ENCODE measurements at regions not wholly inside any gene's neighbourhood (a gene's known extent, or its start where the extent isn't known, plus 50 kb on each side); places are given as distances from the start of the nearest gene placed in this dataset.

GRCh38 chr2:107621186-107622165 is 205.2 kb upstream of the RGPD4 start:
- H3K27ac Mint-ChIP-seq: no peak overlapping the region
- no peaks in the 10 kb centered on the region for H3K36me3 Mint-ChIP-seq
- H3K9me3 Mint-ChIP-seq (ENCODE audit: low read depth): peaks cover 4% of the 10 kb centered on the region
- ATAC-seq: no peak
- no peaks in the 10 kb centered on the region for H3K27me3 Mint-ChIP-seq
- H3K4me1 Mint-ChIP-seq: no peaks in the 10 kb centered on the region
- CTCF ChIA-PET: no interaction called here
- no peak overlapping the region for H3K4me3 Mint-ChIP-seq
- DNase-seq: no peak

GRCh38 chr2:107622741-107623310 is 203.9 kb upstream of the RGPD4 start:
- Mint-ChIP-seq H3K27ac (no peak overlapping the region), H3K36me3 (no peaks in the 10 kb centered on the region), H3K4me1 (no peaks in the 10 kb centered on the region), H3K9me3 (ENCODE audit: low read depth) (peaks cover 9% of the 10 kb centered on the region), H3K27me3 (no peaks in the 10 kb centered on the region), H3K4me3 (no peak overlapping the region)
- CTCF ChIA-PET: no interaction called here
- DNase-seq (no peak), ATAC-seq (no peak)

GRCh38 chr2:107625982-107626381 is 200.7 kb upstream of the RGPD4 start:
- no peak overlapping the region for H3K27ac Mint-ChIP-seq
- DNase-seq (no peak), ATAC-seq (no peak)

GRCh38 chr2:107627164-107627563 is 199.5 kb upstream of the RGPD4 start:
- peaks cover 5% of the 10 kb centered on the region for H3K9me3 Mint-ChIP-seq (ENCODE audit: low read depth)
- no peaks in the 10 kb centered on the region for H3K27me3 Mint-ChIP-seq

More at GRCh38 chr2:107625982-107626381, 200.7 kb upstream of the RGPD4 start:
- Mint-ChIP-seq H3K4me1 (no peaks in the 10 kb centered on the region), H3K27me3 (no peaks in the 10 kb centered on the region), H3K36me3 (no peaks in the 10 kb centered on the region), H3K9me3 (ENCODE audit: low read depth) (peaks cover 5% of the 10 kb centered on the region), H3K4me3 (no peak overlapping the region)
- CTCF ChIA-PET: no interaction called here

GRCh38 chr2:107627926-107628325 is 198.8 kb upstream of the RGPD4 start:
- Mint-ChIP-seq H3K36me3 (no peaks in the 10 kb centered on the region), H3K27me3 (no peaks in the 10 kb centered on the region), H3K4me3 (no peak overlapping the region), H3K4me1 (no peaks in the 10 kb centered on the region), H3K9me3 (ENCODE audit: low read depth) (peaks cover 5% of the 10 kb centered on the region), H3K27ac (no peak overlapping the region)
- ATAC-seq (no peak), DNase-seq (no peak)
- CTCF ChIA-PET: no interaction called here

More at GRCh38 chr2:107627164-107627563, 199.5 kb upstream of the RGPD4 start:
- Mint-ChIP-seq H3K4me1 (no peaks in the 10 kb centered on the region), H3K4me3 (no peak overlapping the region), H3K36me3 (no peaks in the 10 kb centered on the region), H3K27ac (no peak overlapping the region)
- DNase-seq (no peak), ATAC-seq (no peak)
- CTCF ChIA-PET: no interaction called here

GRCh38 chr2:107633580-107634147 is 193.0 kb upstream of the RGPD4 start:
- Mint-ChIP-seq H3K36me3 (no peaks in the 10 kb centered on the region), H3K9me3 (ENCODE audit: low read depth) (peaks cover 5% of the 10 kb centered on the region), H3K4me3 (no peak overlapping the region), H3K27me3 (no peaks in the 10 kb centered on the region), H3K27ac (no peak overlapping the region), H3K4me1 (no peaks in the 10 kb centered on the region)
- ATAC-seq (no peak), DNase-seq (no peak)
- CTCF ChIA-PET: no interaction called here

GRCh38 chr2:107634172-107634571 is 192.5 kb upstream of the RGPD4 start:
- CTCF ChIA-PET: no interaction called here
- Mint-ChIP-seq H3K4me1 (no peaks in the 10 kb centered on the region), H3K36me3 (no peaks in the 10 kb centered on the region), H3K9me3 (ENCODE audit: low read depth) (peaks cover 5% of the 10 kb centered on the region), H3K4me3 (no peak overlapping the region), H3K27me3 (no peaks in the 10 kb centered on the region), H3K27ac (no peak overlapping the region)
- ATAC-seq (no peak), DNase-seq (no peak)

- Mint-ChIP-seq H3K27me3 (no peaks in the 10 kb centered on the region), H3K27ac (no peak overlapping the region), H3K36me3 (no peaks in the 10 kb centered on the region), H3K9me3 (ENCODE audit: low read depth) (peaks cover 5% of the 10 kb centered on the region), H3K4me3 (no peak overlapping the region), H3K4me1 (no peaks in the 10 kb centered on the region)
- DNase-seq: no peak
- CTCF ChIA-PET: no interaction called here
- ATAC-seq: no peak
Observed at GRCh38 chr2:107635883-107636282, 190.8 kb upstream of the RGPD4 start.

GRCh38 chr2:107645586-107645985 is 181.1 kb upstream of the RGPD4 start:
- H3K9me3 Mint-ChIP-seq (ENCODE audit: low read depth): peaks cover 2% of the 10 kb centered on the region
- H3K4me3 Mint-ChIP-seq: no peak overlapping the region
- H3K36me3 Mint-ChIP-seq: no peaks in the 10 kb centered on the region
- H3K4me1 Mint-ChIP-seq: no peaks in the 10 kb centered on the region
- ATAC-seq (no peak), DNase-seq (no peak)
- no peak overlapping the region for H3K27ac Mint-ChIP-seq
- H3K27me3 Mint-ChIP-seq: no peaks in the 10 kb centered on the region
- CTCF ChIA-PET: no interaction called here

GRCh38 chr2:107648781-107649404 is 177.8 kb upstream of the RGPD4 start:
- CTCF ChIA-PET: no interaction called here
- no peaks in the 10 kb centered on the region for H3K27me3 Mint-ChIP-seq
- DNase-seq (no peak), ATAC-seq (no peak)
- H3K36me3 Mint-ChIP-seq: no peaks in the 10 kb centered on the region
- no peak overlapping the region for H3K4me3 Mint-ChIP-seq
- H3K9me3 Mint-ChIP-seq (ENCODE audit: low read depth): peaks cover 4% of the 10 kb centered on the region
- no peaks in the 10 kb centered on the region for H3K4me1 Mint-ChIP-seq
- H3K27ac Mint-ChIP-seq: no peak overlapping the region

GRCh38 chr2:107657049-107657448 is 169.6 kb upstream of the RGPD4 start:
- DNase-seq (no peak), ATAC-seq (no peak)
- Mint-ChIP-seq H3K4me1 (no peaks in the 10 kb centered on the region), H3K36me3 (no peaks in the 10 kb centered on the region), H3K27ac (no peak overlapping the region), H3K4me3 (no peak overlapping the region), H3K27me3 (no peaks in the 10 kb centered on the region), H3K9me3 (ENCODE audit: low read depth) (peaks cover 2% of the 10 kb centered on the region)
- CTCF ChIA-PET: no interaction called here

GRCh38 chr2:107663632-107664031 is 163.1 kb upstream of the RGPD4 start:
- H3K4me3 Mint-ChIP-seq: no peak overlapping the region
- no peak overlapping the region for H3K27ac Mint-ChIP-seq
- no peaks in the 10 kb centered on the region for H3K9me3 Mint-ChIP-seq (ENCODE audit: low read depth)
- H3K36me3 Mint-ChIP-seq: no peaks in the 10 kb centered on the region
- CTCF ChIA-PET: no interaction called here
- H3K4me1 Mint-ChIP-seq: no peaks in the 10 kb centered on the region
- DNase-seq: no peak
- no peak for ATAC-seq
- H3K27me3 Mint-ChIP-seq: no peaks in the 10 kb centered on the region

- Mint-ChIP-seq H3K27me3 (no peaks in the 10 kb centered on the region), H3K36me3 (no peaks in the 10 kb centered on the region), H3K4me1 (no peaks in the 10 kb centered on the region), H3K27ac (no peak overlapping the region), H3K9me3 (ENCODE audit: low read depth) (peaks cover 5% of the 10 kb centered on the region), H3K4me3 (no peak overlapping the region)
- ATAC-seq (no peak), DNase-seq (no peak)
- CTCF ChIA-PET: no interaction called here
Observed at GRCh38 chr2:107669335-107669734, 157.4 kb upstream of the RGPD4 start.

- H3K9me3 Mint-ChIP-seq (ENCODE audit: low read depth): no peaks in the 10 kb centered on the region
- H3K36me3 Mint-ChIP-seq: no peaks in the 10 kb centered on the region
- no peaks in the 10 kb centered on the region for H3K4me1 Mint-ChIP-seq
- ATAC-seq: no peak
- CTCF ChIA-PET: no interaction called here
- no peaks in the 10 kb centered on the region for H3K27me3 Mint-ChIP-seq
- no peak overlapping the region for H3K4me3 Mint-ChIP-seq
- no peak for DNase-seq
- H3K27ac Mint-ChIP-seq: no peak overlapping the region
Observed at GRCh38 chr2:107681936-107682335, 144.8 kb upstream of the RGPD4 start.
